IMR-90 (cell line): ENCODE measurements at regions not wholly inside any gene's neighbourhood (a gene's known extent, or its start where the extent isn't known, plus 50 kb on each side); places are given as distances from the start of the nearest gene placed in this dataset.

ENCODE experiments used
- CEBPB ChIP-seq: IDR thresholded peaks from 2 replicates; pipeline ENCODE4 v1.6.1; 2012; ENCODE audit warnings: low read depth, low read length, improper control_type of control experiment
- CTCF ChIP-seq: conservative IDR thresholded peaks from 2 replicates; pipeline ENCODE4 v1.5.1; 2012; ENCODE audit warnings: mild to moderate bottlenecking, low read depth, low read length, improper control_type of control experiment
- FOS ChIP-seq: fragments of 150-350 bp; IDR thresholded peaks from 2 replicates; pipeline ENCODE4 v1.6.1; 2016; ENCODE audit warnings: low read depth, low read length
- MAZ ChIP-seq: IDR thresholded peaks from 2 replicates; pipeline ENCODE4 v1.6.1; 2012; ENCODE audit warnings: low read depth, mild to moderate bottlenecking, low read length, improper control_type of control experiment, moderate library complexity, borderline replicate concordance
- POLR2A ChIP-seq: IDR thresholded peaks from 2 replicates; pipeline ENCODE4 v1.6.1; 2012; ENCODE audit warnings: mild to moderate bottlenecking, low read depth, low read length
- RAD21 ChIP-seq: IDR thresholded peaks from 2 replicates; pipeline ENCODE4 v1.6.1; 2012; ENCODE audit warnings: low read length, improper control_type of control experiment
- RFX5 ChIP-seq: IDR thresholded peaks from 2 replicates; pipeline ENCODE4 v1.8.0; 2012; ENCODE audit warnings: low read depth, mild to moderate bottlenecking, low read length, moderate library complexity
- USF2 ChIP-seq: fragments of 150-350 bp; IDR thresholded peaks from 2 replicates; pipeline ENCODE4 v1.6.1; 2017; ENCODE audit warnings: mild to moderate bottlenecking, antibody characterized with exemption, low read length, low read depth

GRCh38 chr12:66043035-66043434, 87.5 kb downstream of the LLPH start:
- TF ChIP-seq CTCF (no peak), POLR2A (no peak), CEBPB (no peak), FOS (no peak), RFX5 (no peak), RAD21 (no peak), MAZ (no peak), USF2 (no peak)
